Heart left ventricle (tissue), 16 donors: ENCODE measurements at regions not wholly inside any gene's neighbourhood (a gene's known extent, or its start where the extent isn't known, plus 50 kb on each side); places are given as distances from the start of the nearest gene placed in this dataset.

Experiments used
- ATAC-seq, 4 donors: fragments of 200-7000 bp; cut with Tn5 transposase; one replicate each; pipeline ENCODE4 v1.9.1; 2020 to 2022; ENCODE audit warnings: moderate library complexity in 4 of 4, mild to moderate bottlenecking in 3 of 4, moderate number of reproducible peaks in 1 of 4
- DNase-seq, 5 donors: peaks; one replicate each; pipeline ENCODE4 v3.0.0-alpha.2; 2020
- H3K27ac ChIP-seq, 12 donors: fragments of 200-600 bp; sonication (generic) in 4 of 12; one replicate each; pipeline versions ENCODE4 v1.5.0 to v1.8.0; 2016 to 2022; ENCODE audit warnings: mild to moderate bottlenecking in 2 of 12
- H3K27me3 ChIP-seq, 9 donors: fragments of 200-600 bp; sonication (generic) in 2 of 9; one replicate each; pipeline versions ENCODE4 v1.5.1 to v1.8.0; 2016 to 2022; ENCODE audit warnings: mild to moderate bottlenecking in 3 of 9
- H3K36me3 ChIP-seq, 9 donors: fragments of 200-600 bp; sonication (generic) in 2 of 9; one replicate each; pipeline versions ENCODE4 v1.5.0 to v1.8.0; 2018 to 2022; ENCODE audit warnings: mild to moderate bottlenecking in 2 of 9
- H3K4me1 ChIP-seq, 12 donors: fragments of 200-600 bp; sonication (generic) in 4 of 12; one replicate each; pipeline versions ENCODE4 v1.5.0 to v1.8.0; 2016 to 2022; ENCODE audit warnings: mild to moderate bottlenecking in 3 of 12
- H3K4me3 ChIP-seq, 12 donors: fragments of 200-600 bp; sonication (generic) in 4 of 12; one replicate each; pipeline versions ENCODE4 v1.5.0 to v1.8.0; 2017 to 2022; ENCODE audit warnings: mild to moderate bottlenecking in 9 of 12, moderate library complexity in 4 of 12
- H3K9me3 ChIP-seq, 12 donors: fragments of 200-600 bp; sonication (generic) in 4 of 12; one replicate each; pipeline versions ENCODE4 v1.5.0 to v1.8.0; 2016 to 2022; ENCODE audit warnings: mild to moderate bottlenecking in 1 of 12
- CTCF ChIP-seq, 12 donors: fragments of 200-600 bp; sonication (generic) in 4 of 12; IDR thresholded peaks; one replicate each; pipeline versions ENCODE4 v1.5.0 to v1.8.0; 2018 to 2022; ENCODE audit warnings: antibody characterized with exemption in 12 of 12, mild to moderate bottlenecking in 5 of 12
- whole genome bisulfite sequencing, 4 donors: extraction: QIAGEN DNeasy Blood & Tissue Kit in 2 of 4; methylation state at CpG; one replicate each; pipeline versions ENCODE4 v1.1.5 to v1.1.7; 2013 to 2018; 5-methylcytosine and 5-hydroxymethylcytosine counted together
- intact Hi-C, 10 donors: fragments of 100-400 bp; cut with DNase I; formaldehyde crosslinking; loops; one replicate each; pipeline versions ENCODE4 v1.11.1 to v1.14.2; 2022
- donor health status: ischemic (EF 13 %, LVEDD 7.1; RV severe dilation, severe dysfunction).
- donor health status: healthy with polysubstance abuse.
- donor health status: DM: no; HTN: yes; CAD: no.
- donor health status: DM: no; HTN: no; CAD: no.
- donor health status: ischemic (EF 25% LVEDD 6.9; RV normal size, moderate dysfunction).
- donor health status: ischemic (EF 25% LVEDD 5.7; RV mildly dilated, moderate dysfunction).
- donor health status: healthy.
- donor health status: DM: yes; HTN: yes; CAD: no.
- donor health status: ischemic (EF 35%, LVEDD 5.7; RV mildly dilated, moderate dysfunction).
- donor health status: nonischemic (EF 11% LVEDD 7.7; RV severe dilation, severe dysfunction).
- donor health status: DM: yes; HTN: yes; CAD: no.
- donor health status: PGD.
- donor health status: ischemic (EF 29% LVEDD 5.4; RV normal size, mild dysfunction).
- donor health status: nonischemic (EF 23%, LVEDD 6.1; RV moderate dilation, normal function).

- no peak for ATAC-seq
- Histone ChIP-seq H3K36me3 (no peaks in the 10 kb centered on the region), H3K9me3 (peaks cover 0 to 60% (median 11%) of the 10 kb centered on the region in 12 donors), H3K27ac (no peak overlapping the region), H3K4me3 (no peak overlapping the region), H3K27me3 (no peaks in the 10 kb centered on the region), H3K4me1 (no peaks in the 10 kb centered on the region)
- WGBS, 4 donors: 85 to 96% (median 92%) methylated on average over 2 of the region's 2 CpGs
- no peak for DNase-seq
- intact Hi-C loops: no loop called here
- TF ChIP-seq CTCF (IDR thresholded peaks at IDR 0.05): no peak
Measured at GRCh38 chr6:80402266-80402665, 295.8 kb downstream of the BCKDHB start.
